Gastroesophageal sphincter (tissue), 3 donors: ENCODE measurements at regions not wholly inside any gene's neighbourhood (a gene's known extent, or its start where the extent isn't known, plus 50 kb on each side); places are given as distances from the start of the nearest gene placed in this dataset.

Experiments
- CTCF ChIP-seq, 4 experiments: fragments of 200-600 bp in 2 of 4; fragments of 450-650 bp in 2 of 4; sonication (generic) in 1 of 4; IDR thresholded peaks; one replicate each; pipeline ENCODE4 v1.5.1; 2017 to 2019; ENCODE audit warnings: antibody characterized with exemption in 4 of 4, mild to moderate bottlenecking in 2 of 4, moderate library complexity in 2 of 4
- EP300 ChIP-seq: sonication (generic); formaldehyde crosslinking; IDR thresholded peaks from one replicate; pipeline ENCODE4 v1.6.1; 2017; ENCODE audit warnings: antibody characterized with exemption, mild to moderate bottlenecking
- POLR2A ChIP-seq, 2 donors: fragments of 450-650 bp; IDR thresholded peaks; one replicate each; pipeline ENCODE4 v1.6.1; 2017; ENCODE audit warnings: antibody characterized with exemption in 2 of 2, mild to moderate bottlenecking in 2 of 2, moderate library complexity in 1 of 2
- POLR2AphosphoS5 ChIP-seq: sonication (generic); formaldehyde crosslinking; IDR thresholded peaks from one replicate; pipeline ENCODE4 v1.6.1; 2017; ENCODE audit warnings: antibody characterized with exemption

GRCh38 chr15:60137711-60138396 is 133.7 kb downstream of the FOXB1 start:
- TF ChIP-seq CTCF (IDR thresholded peaks at IDR 0.05) (no peak), POLR2AphosphoS5 (no peak), EP300 (no peak), POLR2A (IDR thresholded peaks at IDR 0.05) (no peak)
